ENCODE measurements at regions not wholly inside any gene's neighbourhood (a gene's known extent, or its start where the extent isn't known, plus 50 kb on each side); places are given as distances from the start of the nearest gene placed in this dataset.
"Not testable (repeated sequence)": the region's sequence is repeated elsewhere in the genome, so short reads cannot be mapped to it uniquely, and the experiment has no call there.

- Mint-ChIP-seq H3K27me3 (no peaks in the 10 kb centered on the region), H3K36me3 (ENCODE audit: low read depth) (no peaks in the 10 kb centered on the region), H3K9me3 (peaks cover 4% of the 10 kb centered on the region), H3K4me1 (ENCODE audit: low read depth) (no peaks in the 10 kb centered on the region), H3K27ac (no peak overlapping the region), H3K4me3 (no peak overlapping the region)
- ATAC-seq: no peak
- TF ChIP-seq CTCF (IDR thresholded peaks at IDR 0.05): no peak
- no peak for DNase-seq
- CTCF ChIA-PET: interaction anchor here (0.9 kb wide), 1 partner anchor 336 kb away, joined by 3 read pairs; no protein-coding TSS in a partner anchor
- POLR2A ChIA-PET: no interaction called here
- intact Hi-C loops (cut with micrococcal nuclease): no loop called here
Observed at GRCh38 chr10:35972275-35972674, 330.2 kb upstream of the FZD8 start.

- no peaks in the 10 kb centered on the region for H3K27me3 Mint-ChIP-seq
- no peak overlapping the region for H3K27ac Mint-ChIP-seq
- ATAC-seq (no peak), DNase-seq (no peak)
- H3K4me1 Mint-ChIP-seq (ENCODE audit: low read depth): no peaks in the 10 kb centered on the region
- H3K4me3 Mint-ChIP-seq: no peak overlapping the region
- intact Hi-C loops (cut with micrococcal nuclease): no loop called here
- ChIA-PET POLR2A (no interaction called here), CTCF (no interaction called here)
- no peak for TF ChIP-seq CTCF (IDR thresholded peaks at IDR 0.05)
- H3K36me3 Mint-ChIP-seq (ENCODE audit: low read depth): no peaks in the 10 kb centered on the region
- peaks cover 6% of the 10 kb centered on the region for H3K9me3 Mint-ChIP-seq
Observed at GRCh38 chr10:35971397-35971796, 329.3 kb upstream of the FZD8 start.

GRCh38 chr10:35963685-35964084 is 321.6 kb upstream of the FZD8 start:
- no peak for TF ChIP-seq CTCF (IDR thresholded peaks at IDR 0.05)
- ChIA-PET CTCF (no interaction called here), POLR2A (no interaction called here)
- no peaks in the 10 kb centered on the region for H3K4me1 Mint-ChIP-seq (ENCODE audit: low read depth)
- no peak for ATAC-seq
- H3K27ac Mint-ChIP-seq: no peak overlapping the region
- intact Hi-C loops (cut with micrococcal nuclease): no loop called here
- H3K27me3 Mint-ChIP-seq: no peaks in the 10 kb centered on the region
- no peaks in the 10 kb centered on the region for H3K36me3 Mint-ChIP-seq (ENCODE audit: low read depth)
- H3K9me3 Mint-ChIP-seq: peaks cover 17% of the 10 kb centered on the region
- DNase-seq: no peak
- no peak overlapping the region for H3K4me3 Mint-ChIP-seq

- Mint-ChIP-seq H3K36me3 (ENCODE audit: low read depth) (no peaks in the 10 kb centered on the region), H3K9me3 (peaks cover 17% of the 10 kb centered on the region), H3K27me3 (no peaks in the 10 kb centered on the region), H3K4me3 (no peak overlapping the region), H3K27ac (no peak overlapping the region), H3K4me1 (ENCODE audit: low read depth) (no peaks in the 10 kb centered on the region)
- ATAC-seq: no peak
- TF ChIP-seq CTCF (IDR thresholded peaks at IDR 0.05): no peak
- intact Hi-C loops (cut with micrococcal nuclease): no loop called here
- CTCF ChIA-PET: no interaction called here
- POLR2A ChIA-PET: no interaction called here
- DNase-seq: no peak
Observed at GRCh38 chr10:35961501-35961900, 319.4 kb upstream of the FZD8 start.

GRCh38 chr10:35959252-35959651 is 317.2 kb upstream of the FZD8 start:
- no peaks in the 10 kb centered on the region for H3K36me3 Mint-ChIP-seq (ENCODE audit: low read depth)
- ChIA-PET POLR2A (interaction anchor here (0.6 kb wide), 1 partner anchor 73 kb away, joined by 3 read pairs; no protein-coding TSS in a partner anchor), CTCF (no interaction called here)
- H3K4me1 Mint-ChIP-seq (ENCODE audit: low read depth): no peaks in the 10 kb centered on the region
- H3K4me3 Mint-ChIP-seq: no peak overlapping the region
- no peak overlapping the region for H3K27ac Mint-ChIP-seq
- DNase-seq (no peak), ATAC-seq (no peak)
- TF ChIP-seq CTCF (IDR thresholded peaks at IDR 0.05): no peak
- H3K9me3 Mint-ChIP-seq: peaks cover 4% of the 10 kb centered on the region
- intact Hi-C loops (cut with micrococcal nuclease): no loop called here
- H3K27me3 Mint-ChIP-seq: no peaks in the 10 kb centered on the region

GRCh38 chr10:35958609-35959008 is 316.5 kb upstream of the FZD8 start:
- POLR2A ChIA-PET: interaction anchor here (0.6 kb wide), 1 partner anchor 74 kb away, joined by 3 read pairs; no protein-coding TSS in a partner anchor
- DNase-seq; H3K36me3 Mint-ChIP-seq (ENCODE audit: low read depth); intact Hi-C loops (cut with micrococcal nuclease); CTCF ChIA-PET; H3K4me1 Mint-ChIP-seq (ENCODE audit: low read depth); H3K4me3 Mint-ChIP-seq; ATAC-seq; H3K9me3 Mint-ChIP-seq; H3K27me3 Mint-ChIP-seq; H3K27ac Mint-ChIP-seq: not testable (repeated sequence)
